GM12874 (cell line): ENCODE measurements at regions not wholly inside any gene's neighbourhood (a gene's known extent, or its start where the extent isn't known, plus 50 kb on each side); places are given as distances from the start of the nearest gene placed in this dataset.

ENCODE experiments used
- TF ChIP-seq, protein P1 (sequence below): IDR thresholded peaks from 2 replicates; pipeline ENCODE4 v1.5.1; 2011; ENCODE audit warnings: low read depth, mild to moderate bottlenecking, control low read depth, low read length, moderate library complexity; ENCODE audit not compliant: insufficient read depth

GRCh38 chr6:51474022-51474975 lies 613.1 kb downstream of the PKHD1 start:
- TF ChIP-seq, protein P1, sequence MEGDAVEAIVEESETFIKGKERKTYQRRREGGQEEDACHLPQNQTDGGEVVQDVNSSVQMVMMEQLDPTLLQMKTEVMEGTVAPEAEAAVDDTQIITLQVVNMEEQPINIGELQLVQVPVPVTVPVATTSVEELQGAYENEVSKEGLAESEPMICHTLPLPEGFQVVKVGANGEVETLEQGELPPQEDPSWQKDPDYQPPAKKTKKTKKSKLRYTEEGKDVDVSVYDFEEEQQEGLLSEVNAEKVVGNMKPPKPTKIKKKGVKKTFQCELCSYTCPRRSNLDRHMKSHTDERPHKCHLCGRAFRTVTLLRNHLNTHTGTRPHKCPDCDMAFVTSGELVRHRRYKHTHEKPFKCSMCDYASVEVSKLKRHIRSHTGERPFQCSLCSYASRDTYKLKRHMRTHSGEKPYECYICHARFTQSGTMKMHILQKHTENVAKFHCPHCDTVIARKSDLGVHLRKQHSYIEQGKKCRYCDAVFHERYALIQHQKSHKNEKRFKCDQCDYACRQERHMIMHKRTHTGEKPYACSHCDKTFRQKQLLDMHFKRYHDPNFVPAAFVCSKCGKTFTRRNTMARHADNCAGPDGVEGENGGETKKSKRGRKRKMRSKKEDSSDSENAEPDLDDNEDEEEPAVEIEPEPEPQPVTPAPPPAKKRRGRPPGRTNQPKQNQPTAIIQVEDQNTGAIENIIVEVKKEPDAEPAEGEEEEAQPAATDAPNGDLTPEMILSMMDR = no peak

DNA sequence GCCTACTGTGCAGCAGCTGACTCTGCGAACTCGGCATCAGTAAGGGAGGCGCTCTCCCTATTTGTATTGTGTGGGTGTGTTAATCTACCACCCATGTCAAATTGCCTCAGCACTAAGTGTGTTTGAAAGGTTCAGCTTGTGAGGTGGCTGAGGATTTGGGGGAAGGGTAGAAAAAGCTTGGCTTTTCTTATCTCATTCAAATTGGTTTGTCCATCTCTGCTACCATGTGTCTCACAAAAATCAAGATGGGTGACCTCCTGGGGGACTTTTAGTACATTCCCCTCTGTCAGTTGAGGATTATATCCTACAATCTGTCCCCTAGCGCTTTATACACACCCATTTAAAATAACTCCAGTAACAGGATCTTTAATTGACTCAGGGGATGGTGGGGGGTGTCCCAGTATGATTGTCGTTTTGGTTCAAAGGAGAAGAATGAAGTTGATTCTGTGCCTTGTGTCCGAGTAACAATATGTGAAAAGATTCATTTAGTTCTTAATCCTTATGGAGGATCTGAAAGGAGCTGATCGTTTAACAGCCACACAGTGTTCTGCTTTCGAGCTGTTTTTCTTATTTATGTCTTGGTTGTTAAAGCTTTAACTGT lies 609.6 kb downstream of the PKHD1 start:
- TF ChIP-seq, protein P1 = no peak

GRCh38 chr6:51479296-51479695 lies 608.1 kb downstream of the PKHD1 start:
- TF ChIP-seq, protein P1 = no peak

- TF ChIP-seq, protein P1 = no peak
Measured at GRCh38 chr6:51480040-51480439, 607.4 kb downstream of the PKHD1 start.

- TF ChIP-seq, protein P1 = no peak
Measured at GRCh38 chr6:51487937-51488336, 599.5 kb downstream of the PKHD1 start.

GRCh38 chr6:51489133-51489532 lies 598.3 kb downstream of the PKHD1 start:
- TF ChIP-seq, protein P1 = no peak

DNA sequence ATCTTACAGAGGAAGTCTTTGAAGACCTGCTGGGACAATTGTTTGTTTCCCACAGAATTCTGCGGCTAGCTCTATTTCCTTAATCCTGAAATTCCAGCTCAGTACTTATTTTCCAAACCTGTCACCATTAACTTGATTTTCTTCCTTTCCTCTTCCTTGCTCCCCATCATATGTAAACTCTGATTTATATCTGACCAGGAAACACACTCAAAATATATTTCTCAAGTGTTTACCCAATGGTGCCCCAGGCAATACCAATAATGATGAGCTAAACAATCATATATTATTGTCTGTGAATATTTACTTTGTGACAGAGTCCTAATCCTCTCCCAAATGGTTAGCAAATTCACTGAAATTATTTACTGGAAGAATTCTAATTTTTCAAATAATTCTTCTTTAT lies 597.3 kb downstream of the PKHD1 start:
- TF ChIP-seq, protein P1 = no peak
